HG02623 (cell line): ENCODE measurements at regions not wholly inside any gene's neighbourhood (a gene's known extent, or its start where the extent isn't known, plus 50 kb on each side); places are given as distances from the start of the nearest gene placed in this dataset.

ENCODE experiments used
- ATAC-seq: cut with Tn5 transposase; IDR thresholded peaks from one replicate; pipeline ENCODE4 v1.9.1; 2021; ENCODE audit warnings: moderate library complexity; ENCODE audit not compliant: unreplicated experiment

- ATAC-seq, result no peak
These were observed 55.5 kb downstream of the DRD1 start for GRCh38 chr5:175388531-175388930.

- ATAC-seq, result no peak
These were observed 56.8 kb downstream of the DRD1 start for GRCh38 chr5:175387144-175387543.

- ATAC-seq, result no peak
These were observed 57.5 kb downstream of the DRD1 start for GRCh38 chr5:175386526-175386925.

- ATAC-seq, result no peak
These were observed 58.2 kb downstream of the DRD1 start for GRCh38 chr5:175385691-175386362.

GRCh38 chr5:175384724-175385552, 59.0 kb downstream of the DRD1 start:
- ATAC-seq, result no peak

- no peak for ATAC-seq
These were observed 60.6 kb downstream of the DRD1 start for GRCh38 chr5:175383350-175383749.

- ATAC-seq, result no peak
These were observed 61.8 kb downstream of the DRD1 start for GRCh38 chr5:175382171-175382570.

GRCh38 chr5:175381130-175381529, 62.9 kb downstream of the DRD1 start:
- ATAC-seq, result no peak

- no peak for ATAC-seq
These were observed 63.3 kb downstream of the DRD1 start for GRCh38 chr5:175380701-175381100.

- no peak for ATAC-seq
These were observed 64.1 kb downstream of the DRD1 start for GRCh38 chr5:175379867-175380266.

GRCh38 chr5:175378444-175379028, 65.4 kb downstream of the DRD1 start:
- ATAC-seq, result no peak

GRCh38 chr5:175377816-175378215, 66.2 kb downstream of the DRD1 start:
- no peak for ATAC-seq

- no peak for ATAC-seq
These were observed 69.7 kb downstream of the DRD1 start for GRCh38 chr5:175374166-175374875.

GRCh38 chr5:175365866-175366265, 78.1 kb downstream of the DRD1 start:
- no peak for ATAC-seq

GRCh38 chr5:175363300-175363699, 80.7 kb downstream of the DRD1 start:
- no peak for ATAC-seq

- ATAC-seq, result no peak
These were observed 86.0 kb downstream of the DRD1 start for GRCh38 chr5:175357995-175358394.

- ATAC-seq, result no peak
These were observed 87.6 kb downstream of the DRD1 start for GRCh38 chr5:175356428-175356827.

- ATAC-seq, result no peak
These were observed 89.0 kb downstream of the DRD1 start for GRCh38 chr5:175354964-175355363.

GRCh38 chr5:175353926-175354325, 90.1 kb downstream of the DRD1 start:
- no peak for ATAC-seq

GRCh38 chr5:175351897-175352590, 91.9 kb downstream of the DRD1 start:
- ATAC-seq, result no peak

- no peak for ATAC-seq
These were observed 92.9 kb downstream of the DRD1 start for GRCh38 chr5:175351126-175351525.
